RCC 7860 (cell line): ENCODE measurements at regions not wholly inside any gene's neighbourhood (a gene's known extent, or its start where the extent isn't known, plus 50 kb on each side); places are given as distances from the start of the nearest gene placed in this dataset.

Experiments
- DNase-seq: peaks from one replicate; pipeline ENCODE4 v3.0.0-alpha.2; 2015; ENCODE audit warnings: low spot score
- FAIRE-seq: peaks from 2 replicates; lab custom pipeline; 2012; peaks lifted over from hg19 to GRCh38; lab: Jason Lieb, UNC

DNA sequence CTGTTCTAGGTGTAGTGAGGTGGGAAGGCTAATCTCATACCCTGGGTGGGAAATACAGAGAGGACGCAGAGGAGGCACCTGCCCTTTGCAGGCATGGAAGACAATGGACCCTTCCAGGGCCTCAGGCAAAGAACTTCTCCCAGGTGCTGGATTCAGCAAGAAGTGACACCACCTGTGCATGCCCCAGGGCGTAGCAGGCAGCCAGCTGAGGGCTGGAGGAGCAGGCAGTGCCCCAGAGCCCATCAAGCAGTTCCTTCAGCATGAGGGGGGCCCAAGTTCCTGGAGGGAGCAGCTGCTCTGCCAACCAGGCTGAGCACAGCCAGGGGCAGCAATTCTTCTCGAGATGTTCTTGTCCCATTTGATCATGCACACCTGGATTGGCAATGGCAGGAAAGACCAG is 170.3 kb upstream of the PDE10A start:
- DNase-seq (no peak), FAIRE-seq (no peak)

GRCh38 chr6:165831812-165832510 is 168.9 kb upstream of the PDE10A start:
- no peak for FAIRE-seq

DNA sequence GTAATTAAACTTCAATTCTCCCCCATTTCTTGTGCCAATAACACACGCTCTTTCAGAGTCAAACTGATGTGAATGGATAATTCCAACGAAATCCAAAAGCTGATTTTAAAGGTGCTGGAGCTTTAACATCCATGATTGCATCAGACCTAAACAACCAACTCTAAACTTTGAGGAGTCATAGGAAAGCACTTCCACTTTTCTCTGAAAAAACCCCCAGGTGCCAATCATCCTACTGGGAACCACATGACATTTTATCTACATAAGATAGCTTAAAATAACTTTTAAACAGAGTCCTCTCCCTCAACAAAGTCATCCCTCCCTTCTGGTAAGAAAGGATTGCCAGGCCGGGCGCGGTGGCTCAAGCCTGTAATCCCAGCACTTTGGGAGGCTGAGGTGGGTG is 167.7 kb upstream of the PDE10A start:
- FAIRE-seq: no peak
- no peak for DNase-seq

More at GRCh38 chr6:165831812-165832510, 168.9 kb upstream of the PDE10A start:
- no peak for DNase-seq

- FAIRE-seq: no peak
- no peak for DNase-seq
Observed at GRCh38 chr6:165829376-165829775, 166.3 kb upstream of the PDE10A start.

GRCh38 chr6:165827190-165827518 is 164.1 kb upstream of the PDE10A start:
- DNase-seq (no peak), FAIRE-seq (no peak)

DNA sequence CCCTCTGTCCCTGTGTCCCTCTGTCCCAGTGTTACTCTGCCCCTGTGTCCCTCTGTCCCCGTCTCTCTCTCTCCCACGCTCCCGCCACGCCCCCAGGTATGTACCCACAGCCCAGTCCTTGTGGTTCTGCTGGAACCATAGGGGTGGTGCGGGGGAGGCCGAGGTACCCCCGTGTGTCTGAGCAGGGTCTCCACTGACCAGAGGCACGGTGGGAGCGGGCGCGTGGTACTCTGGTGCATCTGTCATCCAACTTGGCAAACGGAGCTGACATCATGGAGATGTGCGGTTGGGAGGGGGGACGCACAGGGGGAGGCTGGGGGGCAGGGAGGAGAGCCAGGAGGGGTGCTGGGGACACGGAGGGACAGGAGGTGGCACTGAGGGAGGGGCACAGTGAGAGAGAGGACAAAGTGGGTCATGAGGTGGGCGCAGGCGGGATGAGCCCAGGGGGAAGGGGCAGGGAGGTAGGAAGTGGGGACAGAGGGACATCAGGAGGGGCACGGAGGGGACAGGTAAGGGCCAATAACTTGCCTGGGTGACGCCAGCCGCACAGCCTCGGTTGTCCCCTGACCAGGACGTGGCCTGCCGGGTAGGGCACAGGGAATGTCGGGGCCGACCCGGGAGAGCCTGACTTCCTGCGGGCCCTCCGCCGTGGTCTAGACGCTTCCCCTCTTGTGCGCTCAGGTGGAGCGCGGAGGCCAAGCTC is 163.6 kb upstream of the PDE10A start:
- FAIRE-seq (no peak), DNase-seq (no peak)

GRCh38 chr6:165825256-165825815 is 162.3 kb upstream of the PDE10A start:
- FAIRE-seq (no peak), DNase-seq (no peak)

DNA sequence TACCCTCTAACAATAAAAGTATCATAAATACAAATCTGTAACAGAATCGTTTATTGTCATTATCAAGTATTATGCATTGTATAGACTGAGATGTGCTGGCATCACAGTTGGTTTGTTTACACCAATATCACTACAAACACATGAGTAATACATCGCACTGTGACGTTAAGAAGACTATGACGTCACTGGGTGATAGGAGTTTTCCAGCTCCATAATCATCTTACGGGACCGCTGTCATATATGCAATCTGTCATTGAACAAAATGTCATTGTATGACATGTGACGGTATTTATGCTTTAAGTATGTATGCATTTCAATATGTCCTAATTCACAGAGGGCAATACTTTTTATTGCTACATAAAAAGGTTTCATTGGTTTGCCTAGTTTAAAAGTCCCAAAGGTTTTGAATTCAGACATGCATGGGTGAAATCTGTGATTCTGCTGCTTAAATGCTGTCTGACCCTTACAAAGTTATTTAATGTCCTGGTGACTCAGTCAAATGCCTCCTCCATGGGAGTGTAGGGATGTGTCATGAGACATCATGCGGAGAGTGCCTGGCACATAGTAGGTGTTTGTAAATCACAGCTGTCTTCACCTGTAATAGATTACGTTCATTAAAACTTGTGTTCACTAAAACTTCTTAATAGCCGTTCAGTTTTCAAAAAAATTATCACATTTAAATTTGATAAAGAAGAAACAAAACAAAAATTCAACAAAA is 160.7 kb upstream of the PDE10A start:
- FAIRE-seq (peak; percentile 80), DNase-seq (peak; percentile 42)

DNA sequence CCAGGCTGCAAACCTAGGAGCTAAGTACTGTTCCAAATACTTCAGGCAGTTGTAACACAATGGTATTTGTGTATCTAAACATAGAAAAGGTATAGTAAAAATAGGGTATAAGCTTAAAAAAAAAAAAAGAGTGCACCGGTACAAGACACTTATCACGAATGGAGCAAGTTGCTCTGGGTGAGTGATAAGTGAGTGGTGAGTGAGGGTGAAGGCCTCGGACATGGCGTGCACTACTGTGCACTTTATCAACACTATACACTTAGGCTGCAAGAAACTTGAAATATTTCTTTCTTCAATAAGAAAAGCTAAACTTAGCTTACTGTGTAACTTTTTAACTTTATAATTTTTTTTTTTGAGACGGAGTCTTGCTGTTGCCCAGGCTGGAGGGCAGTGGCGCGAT is 159.5 kb upstream of the PDE10A start:
- no peak for DNase-seq
- no peak for FAIRE-seq

DNA sequence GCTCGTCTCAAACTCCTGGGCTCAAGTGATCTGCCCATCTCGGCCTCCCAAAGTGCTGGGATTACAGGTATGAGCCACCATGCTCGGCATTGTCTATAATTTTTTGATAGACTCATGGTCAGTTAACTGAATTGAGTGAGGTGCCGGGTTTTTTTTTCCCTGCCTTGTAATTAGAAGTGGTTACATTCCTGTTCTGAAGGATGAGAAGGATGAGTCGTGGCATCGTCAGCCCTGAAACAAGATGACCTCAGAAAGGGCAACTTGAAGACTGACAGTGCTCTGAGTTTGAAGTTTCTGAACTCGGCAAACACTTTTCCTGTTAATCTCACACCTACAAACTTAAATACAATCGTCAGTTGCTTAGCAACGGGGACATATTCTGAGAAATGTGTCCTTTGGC is 158.7 kb upstream of the PDE10A start:
- peak; percentile 75 for FAIRE-seq
- peak; percentile 77 for DNase-seq

GRCh38 chr6:165820934-165821333 is 157.9 kb upstream of the PDE10A start:
- no peak for DNase-seq
- no peak for FAIRE-seq

GRCh38 chr6:165820407-165820806 is 157.4 kb upstream of the PDE10A start:
- no peak for FAIRE-seq
- no peak for DNase-seq

DNA sequence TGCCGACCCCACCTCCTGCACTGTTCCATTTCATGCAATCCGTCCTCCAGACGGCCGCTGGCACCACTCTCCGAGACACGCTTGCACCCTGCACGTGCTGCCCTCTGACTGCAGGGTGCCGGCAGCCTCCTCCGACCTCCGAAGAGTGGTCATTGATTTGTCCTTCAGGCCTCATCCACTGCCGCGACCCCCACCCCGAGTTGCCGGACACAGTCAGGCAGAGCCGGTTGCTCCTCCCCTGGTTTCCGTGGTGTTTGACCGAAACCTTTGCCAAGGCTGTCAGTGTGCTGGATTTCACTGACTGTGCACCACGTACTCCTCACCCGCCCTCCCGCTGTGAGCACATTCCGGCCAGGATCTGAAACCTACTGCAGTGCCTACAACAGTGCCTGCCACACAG is 156.4 kb upstream of the PDE10A start:
- FAIRE-seq (no peak), DNase-seq (no peak)

DNA sequence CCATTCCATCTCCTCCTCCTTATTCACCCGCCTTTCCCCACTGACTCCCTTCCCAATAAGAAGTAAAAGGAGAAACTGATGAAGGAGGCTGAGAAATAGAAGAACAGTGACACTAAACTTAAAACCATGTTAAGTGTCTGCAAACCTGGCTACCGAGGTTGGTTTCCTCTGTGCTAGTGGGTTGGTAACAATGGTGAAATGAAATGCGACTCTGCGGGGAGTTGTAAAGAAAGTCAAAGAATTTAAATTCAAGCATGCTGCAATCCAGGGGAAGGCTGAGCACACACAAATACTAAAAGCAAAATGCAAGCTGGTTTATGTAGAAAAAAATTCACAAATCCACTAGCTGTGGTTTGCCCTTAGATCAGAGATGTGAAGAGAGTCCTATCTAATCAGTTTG is 155.2 kb upstream of the PDE10A start:
- DNase-seq (no peak), FAIRE-seq (no peak)

GRCh38 chr6:165817771-165818170 is 154.7 kb upstream of the PDE10A start:
- FAIRE-seq: no peak

DNA sequence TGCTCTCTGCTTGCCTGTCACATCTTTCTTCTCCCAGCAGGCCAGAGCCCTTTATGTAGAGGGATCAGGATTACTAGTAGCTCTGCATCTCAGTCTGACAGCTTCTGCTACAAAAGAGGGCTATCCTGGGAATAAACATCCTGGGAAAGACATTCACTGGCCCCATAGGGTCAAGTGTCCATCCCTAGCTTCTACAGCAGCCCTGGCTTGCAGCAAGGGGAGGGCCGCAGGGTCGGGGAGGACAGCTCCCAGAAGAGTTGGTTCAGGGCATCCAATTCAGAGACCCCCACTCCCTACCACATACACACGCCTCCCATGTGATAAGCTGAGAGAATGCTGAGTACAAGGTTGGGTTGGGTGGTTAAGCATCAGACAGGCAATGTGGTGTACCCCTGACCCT is 154.1 kb upstream of the PDE10A start:
- no peak for FAIRE-seq
- no peak for DNase-seq

More at GRCh38 chr6:165817771-165818170, 154.7 kb upstream of the PDE10A start:
- no peak for DNase-seq

DNA sequence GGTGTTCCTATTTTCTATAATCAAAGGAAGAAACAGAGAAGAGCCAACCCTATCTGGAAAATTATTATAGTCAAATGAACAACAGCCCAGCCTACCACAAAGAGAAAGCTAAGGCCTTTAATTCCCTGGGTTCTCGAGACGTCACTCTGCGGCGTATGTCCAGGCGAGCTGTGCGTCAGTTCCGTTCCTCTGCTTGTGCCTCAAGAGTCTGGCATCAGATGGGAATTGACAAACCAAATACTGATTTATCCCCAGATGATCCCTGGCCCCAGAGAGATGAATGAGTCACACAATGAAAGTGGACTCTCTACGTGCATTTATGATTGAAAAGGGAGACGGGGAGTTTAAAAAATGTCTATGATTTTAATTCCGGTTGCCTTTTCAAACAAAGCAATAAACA is 151.6 kb upstream of the PDE10A start:
- FAIRE-seq: no peak
- DNase-seq: no peak

DNA sequence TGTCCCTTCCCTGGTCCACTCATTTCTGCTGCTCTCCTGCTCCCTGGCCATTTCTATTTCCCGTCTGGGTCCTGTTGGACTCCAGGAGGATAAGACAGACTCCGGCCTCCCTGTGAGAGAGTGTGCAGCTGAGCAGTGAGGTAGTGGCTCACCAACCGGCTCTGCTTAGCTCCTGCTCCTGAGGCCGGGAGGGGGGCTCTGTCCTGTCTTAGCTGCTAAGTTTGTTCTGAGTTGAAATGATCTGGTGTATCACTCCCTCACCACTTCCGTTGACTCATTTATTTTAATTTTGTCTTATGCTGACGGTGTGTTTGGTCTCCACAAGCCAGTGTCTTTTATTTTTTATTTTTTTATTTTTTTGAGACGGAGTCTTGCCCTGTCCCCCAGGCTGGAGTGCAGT is 148.5 kb upstream of the PDE10A start:
- no peak for FAIRE-seq
- DNase-seq: no peak

- no peak for FAIRE-seq
- DNase-seq: no peak
Observed at GRCh38 chr6:165808021-165808420, 145.0 kb upstream of the PDE10A start.

- no peak for FAIRE-seq
Observed at GRCh38 chr6:165807249-165807960, 144.4 kb upstream of the PDE10A start.

More at GRCh38 chr6:165807249-165807960, 144.4 kb upstream of the PDE10A start:
- DNase-seq: no peak
